ENCODE measurements at regions not wholly inside any gene's neighbourhood (a gene's known extent, or its start where the extent isn't known, plus 50 kb on each side); places are given as distances from the start of the nearest gene placed in this dataset.

GRCh38 chr5:116740771-116741170 is 166.1 kb upstream of the SEMA6A start:
- peaks cover 6% of the 10 kb centered on the region; the same call in 1 of the 2 replicates for H3K4me1 ChIP-seq (ENCODE audit: low read length)
- no peaks in the 10 kb centered on the region for H3K27me3 ChIP-seq (ENCODE audit: low read depth, low read length)
- peaks cover 2% of the 10 kb centered on the region for H3K36me3 ChIP-seq (replicated peaks; ENCODE audit: low read depth, low read length)
- no peaks in the 10 kb centered on the region for H4K20me1 ChIP-seq (ENCODE audit: insufficient read depth, low read length)
- 0 out of 2 replicates have a peak, but pooled peaks cover 7% of the 10 kb centered on the region for H3K9me3 ChIP-seq (ENCODE audit: insufficient read depth, low read length)
- no peak overlapping the region for H3K4me2 ChIP-seq (ENCODE audit: low read length)
- H3K79me2 ChIP-seq (ENCODE audit: low read length) = no peaks in the 10 kb centered on the region
- H2AFZ ChIP-seq (ENCODE audit: low read depth, low read length) = no peak overlapping the region
- H3K9ac ChIP-seq (ENCODE audit: low read length) = no peak overlapping the region
- no peak for TF ChIP-seq EZH2phosphoT487 (IDR thresholded peaks at IDR 0.05; ENCODE audit: low read depth)
- TF ChIP-seq, protein P1, sequence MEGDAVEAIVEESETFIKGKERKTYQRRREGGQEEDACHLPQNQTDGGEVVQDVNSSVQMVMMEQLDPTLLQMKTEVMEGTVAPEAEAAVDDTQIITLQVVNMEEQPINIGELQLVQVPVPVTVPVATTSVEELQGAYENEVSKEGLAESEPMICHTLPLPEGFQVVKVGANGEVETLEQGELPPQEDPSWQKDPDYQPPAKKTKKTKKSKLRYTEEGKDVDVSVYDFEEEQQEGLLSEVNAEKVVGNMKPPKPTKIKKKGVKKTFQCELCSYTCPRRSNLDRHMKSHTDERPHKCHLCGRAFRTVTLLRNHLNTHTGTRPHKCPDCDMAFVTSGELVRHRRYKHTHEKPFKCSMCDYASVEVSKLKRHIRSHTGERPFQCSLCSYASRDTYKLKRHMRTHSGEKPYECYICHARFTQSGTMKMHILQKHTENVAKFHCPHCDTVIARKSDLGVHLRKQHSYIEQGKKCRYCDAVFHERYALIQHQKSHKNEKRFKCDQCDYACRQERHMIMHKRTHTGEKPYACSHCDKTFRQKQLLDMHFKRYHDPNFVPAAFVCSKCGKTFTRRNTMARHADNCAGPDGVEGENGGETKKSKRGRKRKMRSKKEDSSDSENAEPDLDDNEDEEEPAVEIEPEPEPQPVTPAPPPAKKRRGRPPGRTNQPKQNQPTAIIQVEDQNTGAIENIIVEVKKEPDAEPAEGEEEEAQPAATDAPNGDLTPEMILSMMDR (IDR thresholded peaks at IDR 0.05; ENCODE audit: low read depth, low read length) = no peak
- H3K27ac ChIP-seq (ENCODE audit: low read length) = no peak overlapping the region
- no peak overlapping the region for H3K4me3 ChIP-seq (ENCODE audit: low read length)

DNA sequence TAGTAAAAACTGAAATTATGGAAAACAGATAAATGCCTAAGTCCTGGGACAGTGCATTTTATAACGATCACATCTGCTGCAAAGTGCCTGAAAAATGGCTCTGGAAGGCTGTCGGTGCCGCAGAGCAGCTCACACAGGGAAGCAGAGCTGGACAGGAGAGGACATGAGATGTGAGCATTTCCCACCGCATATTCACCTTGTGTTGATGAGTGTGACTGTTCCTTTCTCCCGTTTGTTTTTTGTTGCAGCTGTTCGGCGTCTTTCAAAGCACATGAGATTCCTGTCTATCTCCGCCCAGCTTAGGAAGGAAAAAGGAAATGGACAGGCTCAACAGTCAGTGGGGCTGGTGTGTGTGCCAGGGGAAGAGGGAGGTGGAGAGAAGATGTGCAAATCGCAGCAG is 164.9 kb upstream of the SEMA6A start:
- Histone ChIP-seq H3K9me3 (ENCODE audit: insufficient read depth, low read length) (0 out of 2 replicates have a peak, but pooled peaks cover 3% of the 10 kb centered on the region), H3K4me2 (ENCODE audit: low read length) (no peak overlapping the region), H3K9ac (ENCODE audit: low read length) (no peak overlapping the region), H3K4me3 (ENCODE audit: low read length) (no peak overlapping the region), H4K20me1 (ENCODE audit: insufficient read depth, low read length) (no peaks in the 10 kb centered on the region), H3K4me1 (ENCODE audit: low read length) (peaks cover 6% of the 10 kb centered on the region; the same call in 1 of the 2 replicates), H3K27me3 (ENCODE audit: low read depth, low read length) (no peaks in the 10 kb centered on the region), H2AFZ (ENCODE audit: low read depth, low read length) (no peak overlapping the region), H3K79me2 (ENCODE audit: low read length) (no peaks in the 10 kb centered on the region), H3K36me3 (replicated peaks; ENCODE audit: low read depth, low read length) (peaks cover 2% of the 10 kb centered on the region), H3K27ac (ENCODE audit: low read length) (no peak overlapping the region)
- TF ChIP-seq, protein P1 (IDR thresholded peaks at IDR 0.05; ENCODE audit: low read depth, low read length) = no peak
- TF ChIP-seq EZH2phosphoT487 (IDR thresholded peaks at IDR 0.05; ENCODE audit: low read depth) = no peak

GRCh38 chr5:116738615-116739261 is 164.1 kb upstream of the SEMA6A start:
- Histone ChIP-seq H3K9me3 (ENCODE audit: insufficient read depth, low read length) (no peaks in the 10 kb centered on the region), H3K4me3 (ENCODE audit: low read length) (no peak overlapping the region), H2AFZ (ENCODE audit: low read depth, low read length) (no peak overlapping the region), H3K27me3 (ENCODE audit: low read depth, low read length) (no peaks in the 10 kb centered on the region), H3K4me2 (ENCODE audit: low read length) (no peak overlapping the region), H3K9ac (ENCODE audit: low read length) (no peak overlapping the region), H4K20me1 (ENCODE audit: insufficient read depth, low read length) (no peaks in the 10 kb centered on the region), H3K4me1 (ENCODE audit: low read length) (peaks cover 6% of the 10 kb centered on the region; the same call in 1 of the 2 replicates), H3K36me3 (replicated peaks; ENCODE audit: low read depth, low read length) (no peaks in the 10 kb centered on the region), H3K27ac (ENCODE audit: low read length) (no peak overlapping the region), H3K79me2 (ENCODE audit: low read length) (no peaks in the 10 kb centered on the region)
- TF ChIP-seq, protein P1 (IDR thresholded peaks at IDR 0.05; ENCODE audit: low read depth, low read length) = no peak
- TF ChIP-seq EZH2phosphoT487 (IDR thresholded peaks at IDR 0.05; ENCODE audit: low read depth) = no peak

GRCh38 chr5:116738239-116738614 is 163.6 kb upstream of the SEMA6A start:
- Histone ChIP-seq H3K27ac (ENCODE audit: low read length) (no peak overlapping the region), H3K9me3 (ENCODE audit: insufficient read depth, low read length) (no peaks in the 10 kb centered on the region), H3K36me3 (replicated peaks; ENCODE audit: low read depth, low read length) (no peaks in the 10 kb centered on the region), H3K9ac (ENCODE audit: low read length) (no peak overlapping the region), H3K4me2 (ENCODE audit: low read length) (no peak overlapping the region), H3K79me2 (ENCODE audit: low read length) (no peaks in the 10 kb centered on the region), H3K4me1 (ENCODE audit: low read length) (peaks cover 6% of the 10 kb centered on the region; the same call in 1 of the 2 replicates), H3K27me3 (ENCODE audit: low read depth, low read length) (no peaks in the 10 kb centered on the region), H2AFZ (ENCODE audit: low read depth, low read length) (no peak overlapping the region), H3K4me3 (ENCODE audit: low read length) (no peak overlapping the region), H4K20me1 (ENCODE audit: insufficient read depth, low read length) (no peaks in the 10 kb centered on the region)
- TF ChIP-seq, protein P1 (IDR thresholded peaks at IDR 0.05; ENCODE audit: low read depth, low read length) = no peak
- no peak for TF ChIP-seq EZH2phosphoT487 (IDR thresholded peaks at IDR 0.05; ENCODE audit: low read depth)

All from OCI-LY3 (cell line).